ENCODE measurements at regions not wholly inside any gene's neighbourhood (a gene's known extent, or its start where the extent isn't known, plus 50 kb on each side); places are given as distances from the start of the nearest gene placed in this dataset.

DNA sequence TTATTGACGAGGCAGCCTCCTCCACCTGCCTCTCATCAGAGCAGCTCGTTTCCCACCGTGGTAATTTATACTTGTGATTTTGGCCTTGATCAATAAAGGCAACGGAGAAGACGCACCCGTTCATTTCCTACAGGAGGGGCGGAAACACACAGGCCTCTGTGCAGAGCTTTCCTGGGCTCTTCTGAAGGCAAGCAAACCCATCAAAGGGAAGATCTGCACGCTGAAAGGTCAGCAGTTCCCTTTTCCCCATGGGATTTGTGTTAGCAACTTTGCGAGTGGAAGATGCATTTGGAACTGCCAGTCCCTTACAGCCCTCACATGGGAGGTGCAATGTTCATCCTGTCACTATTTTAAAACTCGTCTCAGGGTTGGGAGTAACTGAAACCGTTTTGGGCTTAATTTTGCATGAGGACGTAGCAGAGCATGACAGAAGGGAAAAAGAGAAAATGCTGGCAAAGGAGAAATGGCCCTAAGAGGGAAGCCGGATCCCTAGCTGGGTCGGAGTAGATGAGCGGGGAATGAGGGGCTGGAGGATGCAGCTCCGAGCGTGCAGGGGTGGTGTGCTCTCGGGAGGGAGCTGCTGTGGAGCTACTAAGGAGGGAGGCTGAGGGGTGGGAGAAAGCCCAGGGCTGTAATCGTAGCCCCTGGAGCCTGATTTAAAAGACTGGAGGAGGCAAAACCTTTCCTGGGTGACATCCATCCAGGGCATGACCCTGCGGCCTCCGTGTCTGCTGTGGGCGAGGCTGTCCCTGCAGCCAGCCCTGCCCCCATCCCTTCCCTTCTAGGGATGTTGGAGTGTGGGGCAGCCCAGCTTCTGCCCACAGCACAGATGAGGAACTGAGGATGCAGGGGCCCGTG lies 111.1 kb upstream of the FAM20C start:
- Mint-ChIP-seq H3K4me3 (ENCODE audit: unreplicated experiment) (no peak overlapping the region), H3K9me3 (ENCODE audit: unreplicated experiment) (no peaks in the 10 kb centered on the region), H3K36me3 (ENCODE audit: insufficient read depth, unreplicated experiment) (no peaks in the 10 kb centered on the region), H3K27ac (ENCODE audit: unreplicated experiment) (no peak overlapping the region), H3K4me1 (ENCODE audit: low read depth, unreplicated experiment) (no peaks in the 10 kb centered on the region), H3K27me3 (ENCODE audit: insufficient read depth, unreplicated experiment) (peaks cover 8% of the 10 kb centered on the region)
- TF ChIP-seq, protein P1, sequence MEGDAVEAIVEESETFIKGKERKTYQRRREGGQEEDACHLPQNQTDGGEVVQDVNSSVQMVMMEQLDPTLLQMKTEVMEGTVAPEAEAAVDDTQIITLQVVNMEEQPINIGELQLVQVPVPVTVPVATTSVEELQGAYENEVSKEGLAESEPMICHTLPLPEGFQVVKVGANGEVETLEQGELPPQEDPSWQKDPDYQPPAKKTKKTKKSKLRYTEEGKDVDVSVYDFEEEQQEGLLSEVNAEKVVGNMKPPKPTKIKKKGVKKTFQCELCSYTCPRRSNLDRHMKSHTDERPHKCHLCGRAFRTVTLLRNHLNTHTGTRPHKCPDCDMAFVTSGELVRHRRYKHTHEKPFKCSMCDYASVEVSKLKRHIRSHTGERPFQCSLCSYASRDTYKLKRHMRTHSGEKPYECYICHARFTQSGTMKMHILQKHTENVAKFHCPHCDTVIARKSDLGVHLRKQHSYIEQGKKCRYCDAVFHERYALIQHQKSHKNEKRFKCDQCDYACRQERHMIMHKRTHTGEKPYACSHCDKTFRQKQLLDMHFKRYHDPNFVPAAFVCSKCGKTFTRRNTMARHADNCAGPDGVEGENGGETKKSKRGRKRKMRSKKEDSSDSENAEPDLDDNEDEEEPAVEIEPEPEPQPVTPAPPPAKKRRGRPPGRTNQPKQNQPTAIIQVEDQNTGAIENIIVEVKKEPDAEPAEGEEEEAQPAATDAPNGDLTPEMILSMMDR (IDR thresholded peaks at IDR 0.05; ENCODE audit: insufficient read depth in 1 of 2, low read depth in 1 of 2, low read length in 1 of 2, severe bottlenecking in 1 of 2, unreplicated experiment in 1 of 2): no peak
- POLR2A ChIA-PET: no interaction called here
- intact Hi-C loops (cut with micrococcal nuclease; ENCODE audit: unreplicated experiment): no loop called here
- H3K4me3 ChIP-seq (ENCODE audit: low read depth, low read length): no peak overlapping the region
- no peaks in the 10 kb centered on the region for H3K36me3 ChIP-seq (ENCODE audit: control insufficient read depth, insufficient read depth, low read length)
- CTCF ChIA-PET: no interaction called here
- no TSS peak for BruUV-seq (replicated peaks)
- H3K9me3 ChIP-seq: no peaks in the 10 kb centered on the region
- DNase-seq: no peak
- no peaks in the 10 kb centered on the region for H3K27me3 ChIP-seq (replicated peaks; ENCODE audit: control insufficient read depth, insufficient read depth, low read length)
- no peaks in the 10 kb centered on the region for H3K4me1 ChIP-seq

DNA sequence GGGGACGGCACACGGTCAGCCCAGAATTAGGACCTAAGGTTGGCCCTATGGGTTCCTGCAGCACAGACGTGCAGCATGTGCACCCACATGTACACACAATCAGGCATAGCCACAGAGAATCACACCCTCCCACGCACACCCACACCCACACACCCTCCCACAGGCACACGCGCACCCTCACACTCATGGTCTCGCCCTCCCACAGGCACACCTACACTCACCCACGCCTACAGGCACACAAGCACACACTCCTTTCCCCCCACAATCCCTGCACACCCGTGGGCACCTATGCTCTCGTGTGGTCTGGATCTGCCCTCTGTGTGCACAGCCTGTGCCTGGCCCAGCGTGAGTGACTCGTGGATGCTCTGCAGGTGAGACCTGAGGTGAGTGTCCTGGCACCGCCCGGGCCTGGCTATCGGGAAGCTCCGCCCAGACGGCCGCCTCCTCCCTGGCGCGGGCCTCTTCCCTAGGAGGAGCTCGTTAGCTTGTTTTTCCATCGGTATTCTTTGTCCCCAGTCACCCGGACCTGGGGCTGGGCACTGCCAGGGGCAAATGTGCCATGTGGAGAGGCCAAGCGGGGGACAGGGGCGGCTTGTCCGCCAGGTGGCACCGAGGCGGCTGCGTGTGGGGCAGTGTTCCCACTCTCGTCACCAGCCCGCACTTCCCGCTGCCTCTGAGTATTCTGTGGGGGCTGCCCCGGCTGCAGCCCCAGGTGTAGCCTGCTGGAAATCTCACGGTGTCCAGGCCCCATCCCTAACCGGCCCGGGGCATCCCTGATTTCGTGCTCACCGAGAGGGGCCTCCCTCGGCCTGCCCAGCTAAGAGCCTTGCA lies 110.2 kb upstream of the FAM20C start:
- CTCF ChIA-PET: no interaction called here
- TF ChIP-seq, protein P1 (IDR thresholded peaks at IDR 0.05; ENCODE audit: insufficient read depth in 1 of 2, low read depth in 1 of 2, low read length in 1 of 2, severe bottlenecking in 1 of 2, unreplicated experiment in 1 of 2): no peak
- peaks cover 8% of the 10 kb centered on the region for H3K27me3 Mint-ChIP-seq (ENCODE audit: insufficient read depth, unreplicated experiment)

DNA sequence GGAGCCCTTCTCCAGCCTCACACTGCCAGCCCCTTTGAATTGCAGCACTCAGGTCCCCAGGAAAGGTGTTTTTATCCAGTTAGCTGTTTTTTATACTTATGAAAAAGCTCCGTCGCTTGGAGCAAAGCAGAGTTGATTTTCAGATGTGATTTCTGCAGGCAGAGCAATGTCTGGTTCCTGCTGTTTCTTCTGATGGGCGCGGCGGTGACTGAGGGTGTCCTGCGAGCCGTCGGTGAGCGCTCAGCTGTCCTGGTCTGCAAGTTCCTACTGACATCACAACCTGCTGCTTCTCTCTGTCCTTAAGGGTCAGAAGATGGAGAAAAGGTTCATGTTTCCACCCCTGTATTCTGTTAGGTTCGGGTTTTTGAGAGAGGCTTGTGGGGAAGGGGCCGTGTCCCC lies 109.6 kb upstream of the FAM20C start:
- Mint-ChIP-seq H3K36me3 (ENCODE audit: insufficient read depth, unreplicated experiment) (no peaks in the 10 kb centered on the region), H3K27me3 (ENCODE audit: insufficient read depth, unreplicated experiment) (peaks cover 8% of the 10 kb centered on the region), H3K9me3 (ENCODE audit: unreplicated experiment) (no peaks in the 10 kb centered on the region), H3K4me1 (ENCODE audit: low read depth, unreplicated experiment) (no peaks in the 10 kb centered on the region), H3K27ac (ENCODE audit: unreplicated experiment) (no peak overlapping the region), H3K4me3 (ENCODE audit: unreplicated experiment) (no peak overlapping the region)
- H3K27me3 ChIP-seq (replicated peaks; ENCODE audit: control insufficient read depth, insufficient read depth, low read length): no peaks in the 10 kb centered on the region
- no peak overlapping the region for H3K4me3 ChIP-seq (ENCODE audit: low read depth, low read length)
- TF ChIP-seq, protein P1 (IDR thresholded peaks at IDR 0.05; ENCODE audit: insufficient read depth in 1 of 2, low read depth in 1 of 2, low read length in 1 of 2, severe bottlenecking in 1 of 2, unreplicated experiment in 1 of 2): no peak
- no peak for DNase-seq
- ChIA-PET CTCF (no interaction called here), POLR2A (no interaction called here)
- H3K4me1 ChIP-seq: no peaks in the 10 kb centered on the region
- H3K36me3 ChIP-seq (ENCODE audit: control insufficient read depth, insufficient read depth, low read length): no peaks in the 10 kb centered on the region
- no peaks in the 10 kb centered on the region for H3K9me3 ChIP-seq
- intact Hi-C loops (cut with micrococcal nuclease; ENCODE audit: unreplicated experiment): no loop called here
- BruUV-seq (replicated peaks): no TSS peak

More for the DNA sequence above, 110.2 kb upstream of the FAM20C start:
- Mint-ChIP-seq H3K4me1 (ENCODE audit: low read depth, unreplicated experiment) (no peaks in the 10 kb centered on the region), H3K36me3 (ENCODE audit: insufficient read depth, unreplicated experiment) (no peaks in the 10 kb centered on the region), H3K27ac (ENCODE audit: unreplicated experiment) (no peak overlapping the region), H3K9me3 (ENCODE audit: unreplicated experiment) (no peaks in the 10 kb centered on the region), H3K4me3 (ENCODE audit: unreplicated experiment) (no peak overlapping the region)
- H3K27me3 ChIP-seq (replicated peaks; ENCODE audit: control insufficient read depth, insufficient read depth, low read length): no peaks in the 10 kb centered on the region
- no peak overlapping the region for H3K4me3 ChIP-seq (ENCODE audit: low read depth, low read length)
- BruUV-seq (replicated peaks): no TSS peak
- no peaks in the 10 kb centered on the region for H3K4me1 ChIP-seq
- DNase-seq: no peak
- POLR2A ChIA-PET: no interaction called here
- no peaks in the 10 kb centered on the region for H3K36me3 ChIP-seq (ENCODE audit: control insufficient read depth, insufficient read depth, low read length)
- no peaks in the 10 kb centered on the region for H3K9me3 ChIP-seq
- intact Hi-C loops (cut with micrococcal nuclease; ENCODE audit: unreplicated experiment): no loop called here

All from Caco-2 (cell line).